ENCODE measurements at regions not wholly inside any gene's neighbourhood (a gene's known extent, or its start where the extent isn't known, plus 50 kb on each side); places are given as distances from the start of the nearest gene placed in this dataset.

- no peaks in the 10 kb centered on the region for H3K4me1 Mint-ChIP-seq (ENCODE audit: low read depth, unreplicated experiment)
- Histone ChIP-seq H3K4me3 (ENCODE audit: low read depth, low read length) (no peak overlapping the region), H3K9me3 (no peaks in the 10 kb centered on the region), H3K27me3 (replicated peaks; ENCODE audit: control insufficient read depth, insufficient read depth, low read length) (no peaks in the 10 kb centered on the region), H3K36me3 (ENCODE audit: control insufficient read depth, insufficient read depth, low read length) (no peaks in the 10 kb centered on the region), H3K4me1 (no peaks in the 10 kb centered on the region)
- no peak for TF ChIP-seq CTCF (IDR thresholded peaks at IDR 0.05; ENCODE audit: insufficient read depth in 1 of 2, low read depth in 1 of 2, low read length in 1 of 2, severe bottlenecking in 1 of 2, unreplicated experiment in 1 of 2)
- no peak overlapping the region for H3K27ac Mint-ChIP-seq (ENCODE audit: unreplicated experiment)
- no TSS peak for BruUV-seq (replicated peaks)
- intact Hi-C loops (cut with micrococcal nuclease; ENCODE audit: unreplicated experiment), result no loop called here
- peaks cover 10% of the 10 kb centered on the region for H3K27me3 Mint-ChIP-seq (ENCODE audit: insufficient read depth, unreplicated experiment)
- CTCF ChIA-PET, result no interaction called here
- H3K9me3 Mint-ChIP-seq (ENCODE audit: unreplicated experiment), result peaks cover 19% of the 10 kb centered on the region
- POLR2A ChIA-PET, result no interaction called here
- H3K4me3 Mint-ChIP-seq (ENCODE audit: unreplicated experiment), result no peak overlapping the region
- no peak for DNase-seq
- no peaks in the 10 kb centered on the region for H3K36me3 Mint-ChIP-seq (ENCODE audit: insufficient read depth, unreplicated experiment)
Measured at GRCh38 chr7:106562711-106563366, 98.1 kb downstream of the CCDC71L start.

GRCh38 chr7:106561666-106562411, 99.1 kb downstream of the CCDC71L start:
- H3K36me3 Mint-ChIP-seq (ENCODE audit: insufficient read depth, unreplicated experiment), result no peaks in the 10 kb centered on the region
- TF ChIP-seq CTCF (IDR thresholded peaks at IDR 0.05; ENCODE audit: insufficient read depth in 1 of 2, low read depth in 1 of 2, low read length in 1 of 2, severe bottlenecking in 1 of 2, unreplicated experiment in 1 of 2), result no peak
- no peak overlapping the region for H3K27ac Mint-ChIP-seq (ENCODE audit: unreplicated experiment)
- H3K9me3 Mint-ChIP-seq (ENCODE audit: unreplicated experiment), result peaks cover 9% of the 10 kb centered on the region
- Histone ChIP-seq H3K27me3 (replicated peaks; ENCODE audit: control insufficient read depth, insufficient read depth, low read length) (no peaks in the 10 kb centered on the region), H3K4me1 (no peaks in the 10 kb centered on the region), H3K9me3 (no peaks in the 10 kb centered on the region), H3K4me3 (ENCODE audit: low read depth, low read length) (no peak overlapping the region), H3K36me3 (ENCODE audit: control insufficient read depth, insufficient read depth, low read length) (no peaks in the 10 kb centered on the region)
- BruUV-seq (replicated peaks), result no TSS peak
- no peak overlapping the region for H3K4me3 Mint-ChIP-seq (ENCODE audit: unreplicated experiment)
- no peaks in the 10 kb centered on the region for H3K4me1 Mint-ChIP-seq (ENCODE audit: low read depth, unreplicated experiment)
- POLR2A ChIA-PET, result no interaction called here
- H3K27me3 Mint-ChIP-seq (ENCODE audit: insufficient read depth, unreplicated experiment), result peaks cover 18% of the 10 kb centered on the region
- DNase-seq, result no peak
- intact Hi-C loops (cut with micrococcal nuclease; ENCODE audit: unreplicated experiment), result no loop called here
- CTCF ChIA-PET, result no interaction called here

GRCh38 chr7:106561151-106561550, 99.8 kb downstream of the CCDC71L start:
- Histone ChIP-seq H3K9me3 (no peaks in the 10 kb centered on the region), H3K4me3 (ENCODE audit: low read depth, low read length) (no peak overlapping the region), H3K27me3 (replicated peaks; ENCODE audit: control insufficient read depth, insufficient read depth, low read length) (no peaks in the 10 kb centered on the region), H3K4me1 (no peaks in the 10 kb centered on the region), H3K36me3 (ENCODE audit: control insufficient read depth, insufficient read depth, low read length) (no peaks in the 10 kb centered on the region)
- Mint-ChIP-seq H3K4me1 (ENCODE audit: low read depth, unreplicated experiment) (no peaks in the 10 kb centered on the region), H3K27ac (ENCODE audit: unreplicated experiment) (no peak overlapping the region), H3K9me3 (ENCODE audit: unreplicated experiment) (peaks cover 2% of the 10 kb centered on the region), H3K27me3 (ENCODE audit: insufficient read depth, unreplicated experiment) (peaks cover 21% of the 10 kb centered on the region), H3K36me3 (ENCODE audit: insufficient read depth, unreplicated experiment) (no peaks in the 10 kb centered on the region), H3K4me3 (ENCODE audit: unreplicated experiment) (no peak overlapping the region)
- ChIA-PET CTCF (no interaction called here), POLR2A (no interaction called here)
- no peak for DNase-seq
- BruUV-seq (replicated peaks), result no TSS peak
- intact Hi-C loops (cut with micrococcal nuclease; ENCODE audit: unreplicated experiment), result no loop called here
- TF ChIP-seq CTCF (IDR thresholded peaks at IDR 0.05; ENCODE audit: insufficient read depth in 1 of 2, low read depth in 1 of 2, low read length in 1 of 2, severe bottlenecking in 1 of 2, unreplicated experiment in 1 of 2), result no peak

Data from Caco-2 (cell line).